GM19240 (cell line): ENCODE measurements at regions not wholly inside any gene's neighbourhood (a gene's known extent, or its start where the extent isn't known, plus 50 kb on each side); places are given as distances from the start of the nearest gene placed in this dataset.
"Not testable (repeated sequence)": the region's sequence is repeated elsewhere in the genome, so short reads cannot be mapped to it uniquely, and the experiment has no call there.

Experiments used
- DNase-seq: peaks from one replicate; pipeline ENCODE4 v3.0.0; 2011; ENCODE audit warnings: low spot score; ENCODE audit not compliant: insufficient read length

DNA sequence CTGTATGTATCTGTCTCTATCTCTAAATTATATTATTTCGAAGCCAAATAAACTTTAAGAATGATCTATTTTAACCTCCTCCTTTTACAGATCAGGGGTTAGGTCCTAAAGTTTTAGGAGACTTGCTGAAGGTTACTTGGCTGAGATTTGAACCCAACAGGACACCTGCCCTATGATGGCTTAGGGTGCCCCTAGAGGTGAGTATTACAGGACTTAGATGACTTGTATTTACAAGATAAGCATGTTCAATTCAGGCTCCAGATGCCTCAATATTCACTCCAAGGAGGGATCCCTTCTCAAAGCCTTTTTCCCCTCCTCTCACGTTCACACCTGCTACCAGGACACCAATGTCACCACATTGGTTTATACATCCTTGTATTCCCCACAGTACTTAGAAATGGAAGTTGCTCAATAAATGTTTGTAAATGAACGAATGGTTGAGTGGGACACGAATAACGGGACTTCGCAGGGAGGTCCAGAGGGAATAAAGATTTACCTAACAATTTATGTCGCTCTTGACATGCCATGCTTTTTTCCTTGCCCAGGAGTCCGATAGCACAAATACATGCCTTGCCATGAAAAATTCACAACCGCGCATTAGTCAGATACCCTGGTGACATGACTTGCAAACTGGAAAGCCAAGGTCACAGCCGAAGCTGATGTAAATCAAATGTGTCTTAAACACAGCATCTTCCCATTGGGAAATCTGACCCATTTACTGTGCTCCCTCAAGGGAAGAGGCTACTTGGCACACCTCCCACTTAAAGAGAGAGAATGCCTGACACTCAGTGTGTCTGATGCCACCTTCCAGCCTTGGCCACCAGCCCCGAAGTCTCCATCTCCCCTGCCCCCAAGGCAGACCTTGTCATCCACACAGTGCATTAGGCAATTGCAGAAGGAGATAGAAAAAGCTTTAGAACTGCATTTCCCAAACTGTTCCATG is 872.2 kb upstream of the AUTS2 start:
- DNase-seq: no peak

- DNase-seq: not testable (repeated sequence)
Measured at GRCh38 chr7:68728720-68729119, 869.6 kb upstream of the AUTS2 start.

DNA sequence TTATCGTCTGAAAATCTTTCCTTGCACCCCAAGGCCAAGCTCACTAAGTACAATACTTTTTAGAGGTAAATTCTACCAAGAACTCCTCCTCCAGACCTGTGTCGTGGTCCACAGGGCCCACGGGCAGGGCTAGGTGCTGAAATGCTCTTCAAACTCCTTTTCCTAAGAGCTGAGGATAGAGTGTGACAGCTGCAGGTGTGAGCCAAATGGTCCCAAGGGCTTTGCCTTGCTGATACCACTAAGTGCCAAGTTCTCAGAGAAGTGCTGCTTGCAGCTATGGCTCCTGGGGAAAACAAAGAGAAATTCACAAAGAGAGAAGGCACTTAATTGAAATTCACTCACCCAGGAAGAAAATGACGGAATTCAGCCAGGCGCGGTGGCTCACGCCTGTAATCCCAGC is 868.9 kb upstream of the AUTS2 start:
- no peak for DNase-seq

DNA sequence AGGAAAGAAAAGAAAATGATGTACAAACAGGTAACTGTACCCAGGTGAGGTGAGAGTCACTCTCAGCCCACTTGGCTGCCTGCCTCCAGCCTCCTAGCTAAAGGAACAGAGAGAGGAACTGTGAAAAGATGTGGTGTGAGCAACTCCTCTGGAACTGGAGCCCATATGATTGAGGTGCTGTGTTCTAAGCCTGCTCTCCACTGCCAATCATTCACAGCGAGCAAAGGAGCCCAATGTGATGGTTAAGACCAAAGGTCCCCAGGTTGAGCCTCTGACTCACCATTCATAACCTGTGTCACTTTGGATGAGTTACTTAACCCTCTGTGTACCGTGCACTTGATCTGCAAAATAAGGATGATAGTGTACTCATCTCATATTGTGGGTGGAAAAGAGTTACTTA is 868.1 kb upstream of the AUTS2 start:
- no peak for DNase-seq

DNA sequence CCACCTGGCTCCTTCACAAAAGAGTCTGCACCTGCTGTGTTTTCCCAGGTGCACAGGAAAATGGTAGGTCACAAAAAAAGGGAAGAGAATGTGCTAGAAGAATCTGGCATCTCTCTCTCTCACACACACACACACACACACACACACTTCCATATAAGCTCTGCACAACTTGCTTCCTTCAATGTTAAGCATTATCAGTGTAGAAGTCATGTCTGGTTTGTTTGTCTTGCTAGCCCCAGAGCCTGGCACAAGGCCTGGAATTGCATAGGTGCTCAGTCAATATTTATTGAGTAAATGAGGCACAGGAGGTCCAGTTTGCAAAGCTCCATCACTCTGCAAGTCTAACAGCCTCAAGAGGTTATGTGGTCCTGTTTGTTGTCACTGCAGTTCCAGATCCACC is 867.3 kb upstream of the AUTS2 start:
- no peak for DNase-seq

DNA sequence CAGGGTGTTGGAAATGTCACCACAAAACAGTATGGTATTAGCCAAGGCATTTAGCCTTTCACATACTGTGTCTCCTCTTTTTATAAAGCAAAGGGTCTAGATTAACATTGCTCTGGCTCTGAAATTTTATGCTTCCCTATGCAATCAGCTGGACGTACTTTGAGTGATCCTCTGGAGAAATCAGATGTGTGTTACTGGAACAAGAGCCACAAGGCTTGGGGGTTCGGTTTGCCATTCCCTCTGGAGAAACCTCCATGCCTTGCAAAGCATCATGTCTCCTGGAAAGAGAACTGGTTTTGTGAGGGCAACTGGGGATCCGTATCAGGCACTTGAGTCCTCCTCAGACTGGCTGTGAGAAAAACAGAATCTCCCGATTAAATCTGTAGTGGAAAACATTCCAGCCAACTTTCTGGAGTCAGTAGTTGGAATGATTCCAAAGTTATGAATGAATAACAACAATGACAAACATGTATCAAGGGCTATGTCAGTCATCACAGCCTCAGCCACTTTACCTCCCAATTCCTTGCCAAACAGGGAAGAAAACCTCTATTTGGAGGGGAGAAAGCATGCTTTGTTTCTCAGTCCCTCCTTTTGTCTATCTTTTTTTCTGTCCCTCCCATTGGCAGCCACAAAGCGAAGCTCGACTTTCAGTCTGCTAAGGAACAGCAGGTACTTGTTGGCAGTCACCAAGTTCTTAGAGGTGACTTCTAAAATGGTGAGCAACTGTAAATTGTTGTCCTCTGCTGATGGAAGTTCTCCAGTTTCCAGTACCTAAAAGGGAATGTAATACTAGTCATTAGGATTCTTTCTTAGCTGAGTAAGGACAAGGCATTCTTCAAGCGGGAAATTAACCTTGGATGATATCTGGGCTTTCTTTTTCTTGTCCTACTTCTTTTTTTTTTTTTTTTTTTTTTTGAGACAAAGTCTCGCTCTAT is 864.8 kb upstream of the AUTS2 start:
- no peak for DNase-seq

DNA sequence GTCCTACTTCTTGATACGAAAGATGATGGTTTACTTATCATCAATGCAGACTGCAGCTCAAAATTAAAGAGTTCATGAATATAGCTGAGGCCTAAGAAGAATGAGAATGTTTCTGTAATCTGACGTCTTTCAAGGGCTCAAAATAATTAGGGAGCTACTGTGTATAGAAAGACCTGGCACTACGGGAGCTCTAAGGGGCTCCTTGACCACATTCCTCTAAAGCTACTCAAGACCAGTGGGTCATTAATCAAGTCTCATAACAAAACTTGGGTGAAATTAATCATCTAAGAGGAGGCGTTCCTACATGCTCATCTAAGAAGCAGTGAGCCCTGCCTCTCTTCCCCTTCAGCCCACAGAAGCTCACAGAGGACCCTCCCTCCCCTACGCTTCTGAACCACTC is 863.8 kb upstream of the AUTS2 start:
- DNase-seq: no peak

DNA sequence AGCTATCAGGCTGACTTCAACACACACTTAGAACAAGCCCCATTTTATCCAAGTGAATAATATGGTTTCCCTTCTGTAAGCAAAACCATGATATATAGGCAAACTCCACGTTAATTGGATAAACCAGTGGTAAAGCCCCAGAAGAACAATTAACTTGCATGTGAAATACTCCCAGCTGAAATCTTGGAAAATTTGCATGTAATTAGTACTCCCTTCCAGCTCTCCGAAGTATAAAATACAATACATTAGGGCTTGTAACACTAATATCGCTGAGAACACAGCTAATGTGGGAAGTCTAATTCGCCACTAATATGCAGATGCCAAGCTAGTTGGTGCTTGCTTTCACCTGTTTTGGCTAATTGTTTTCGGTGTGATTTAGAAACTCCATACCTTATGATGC is 859.0 kb upstream of the AUTS2 start:
- no peak for DNase-seq

GRCh38 chr7:68744036-68744435 is 854.2 kb upstream of the AUTS2 start:
- no peak for DNase-seq

- DNase-seq: no peak
Measured at GRCh38 chr7:68748934-68749900, 849.1 kb upstream of the AUTS2 start.

GRCh38 chr7:68752485-68753178 is 845.6 kb upstream of the AUTS2 start:
- DNase-seq: no peak

GRCh38 chr7:68754414-68754813 is 843.9 kb upstream of the AUTS2 start:
- DNase-seq: no peak

DNA sequence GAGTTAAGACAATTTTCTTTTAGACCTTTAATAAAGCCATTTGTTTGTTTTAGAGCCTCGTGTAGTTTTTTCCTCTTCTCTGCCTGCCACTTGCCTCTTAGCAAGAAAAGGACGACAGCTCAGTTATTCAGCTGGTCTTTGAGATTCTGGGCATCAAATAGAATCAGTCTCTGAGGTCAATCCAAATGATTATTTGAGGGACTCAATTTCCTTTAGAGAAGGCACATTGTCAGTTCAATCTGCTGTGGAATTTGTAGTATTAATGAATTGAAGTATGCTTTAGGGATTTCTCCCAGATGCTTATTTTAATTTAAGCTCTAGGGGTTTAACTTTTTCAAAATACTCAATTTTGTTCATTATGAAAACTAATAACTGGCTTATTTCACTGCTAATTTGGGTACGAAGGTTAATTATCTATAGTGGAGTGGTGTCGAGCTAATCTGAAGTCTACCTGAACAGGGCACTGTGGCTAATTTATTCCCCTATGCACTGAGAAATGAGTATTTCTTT is 841.2 kb upstream of the AUTS2 start:
- no peak for DNase-seq

GRCh38 chr7:68760556-68760955 is 837.7 kb upstream of the AUTS2 start:
- no peak for DNase-seq

DNA sequence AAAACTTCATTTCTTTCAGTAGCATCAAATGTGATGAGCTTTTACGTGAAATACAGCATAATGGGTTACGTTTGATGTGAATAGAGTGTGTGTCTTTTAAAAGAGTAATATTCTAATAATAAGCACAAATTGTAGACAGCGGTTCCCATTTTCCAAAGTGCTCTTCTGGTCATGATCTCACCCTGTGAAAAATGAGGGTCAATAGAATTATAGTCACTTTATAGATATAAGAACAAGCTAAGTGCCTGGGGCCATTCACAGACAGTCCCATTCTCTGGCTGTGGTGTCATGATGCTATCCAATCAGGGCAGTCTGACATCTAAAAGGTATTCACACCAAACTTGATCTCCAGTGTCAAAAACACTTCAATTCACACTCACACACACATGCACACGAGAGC is 830.8 kb upstream of the AUTS2 start:
- DNase-seq: no peak

GRCh38 chr7:68770649-68771048 is 827.6 kb upstream of the AUTS2 start:
- no peak for DNase-seq

DNA sequence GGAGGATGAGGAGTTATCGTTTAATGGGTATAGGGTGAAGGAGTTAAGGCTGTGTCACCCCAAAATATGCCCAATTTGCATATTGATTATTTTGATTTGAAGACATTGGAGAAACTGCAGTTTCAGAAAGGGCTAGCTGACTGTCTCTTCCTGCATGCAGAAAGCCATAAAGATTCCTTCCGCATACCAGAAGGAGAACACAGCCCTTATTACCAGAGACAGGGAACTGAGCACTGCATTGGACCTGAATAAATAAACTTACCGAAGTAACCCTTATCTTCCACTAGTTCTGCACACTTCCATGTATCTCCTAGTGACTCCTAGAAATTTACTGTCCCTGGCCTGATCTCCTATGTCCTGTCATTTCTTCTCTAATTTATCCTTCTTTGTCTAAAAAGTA is 821.9 kb upstream of the AUTS2 start:
- DNase-seq: no peak

DNA sequence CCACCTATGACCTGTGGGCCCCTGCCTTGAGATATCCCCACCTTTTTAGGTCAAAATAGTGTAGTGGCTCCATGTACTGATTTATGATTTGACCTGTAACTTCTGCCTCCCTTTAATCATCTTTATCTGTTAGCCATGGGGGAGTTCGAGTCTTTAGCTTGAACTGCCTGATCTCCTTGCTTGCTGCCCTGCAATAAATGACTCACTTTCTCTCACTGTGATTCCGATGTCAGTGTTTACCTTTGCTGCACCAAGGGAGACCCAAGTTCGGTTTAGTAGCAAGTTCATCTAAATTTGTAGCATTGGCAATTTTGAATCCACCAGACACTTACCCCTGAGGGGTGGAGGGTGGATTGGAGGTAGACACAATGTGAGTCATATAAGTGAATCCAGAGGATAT is 814.6 kb upstream of the AUTS2 start:
- no peak for DNase-seq

DNA sequence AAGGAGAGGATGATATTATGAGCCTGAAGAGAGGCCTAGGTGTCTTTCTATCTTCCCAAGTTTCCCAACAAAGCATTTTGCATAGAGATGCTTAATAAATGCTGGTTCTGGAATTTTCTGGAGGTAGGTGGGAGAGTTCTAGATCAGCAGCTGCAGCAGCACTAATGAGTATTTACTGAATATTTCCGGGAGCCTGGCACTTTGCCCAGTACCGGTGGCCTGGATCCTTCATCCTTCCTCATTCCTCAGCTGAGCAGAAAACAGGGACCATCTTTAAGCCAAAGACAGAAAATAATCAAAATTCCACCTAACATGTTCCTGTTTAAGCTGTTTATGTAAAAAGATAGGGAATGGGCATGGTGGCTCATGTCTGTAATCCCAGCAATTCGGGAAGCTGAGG is 813.2 kb upstream of the AUTS2 start:
- no peak for DNase-seq

DNA sequence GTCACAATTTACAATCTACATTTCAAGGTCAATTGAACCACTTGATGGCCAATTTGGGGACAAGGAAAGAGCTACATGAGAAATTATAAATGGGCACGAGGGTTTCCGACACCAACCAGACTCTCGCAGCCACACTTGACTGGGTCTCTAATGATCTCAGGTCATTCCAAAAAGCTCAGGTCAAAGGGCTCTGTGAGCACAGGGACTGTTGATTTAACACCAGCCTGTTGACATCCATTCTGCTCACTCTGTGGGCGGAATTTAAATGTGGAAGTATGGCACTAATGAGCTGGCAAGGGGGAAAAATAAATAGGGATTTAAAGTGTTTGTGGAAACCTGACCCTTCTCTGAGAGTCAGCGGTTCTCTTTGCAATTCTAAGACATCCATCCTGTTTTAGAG is 810.7 kb upstream of the AUTS2 start:
- no peak for DNase-seq
